OCI-LY1 (cell line): ENCODE measurements at regions not wholly inside any gene's neighbourhood (a gene's known extent, or its start where the extent isn't known, plus 50 kb on each side); places are given as distances from the start of the nearest gene placed in this dataset.

Source experiments
- H2AFZ ChIP-seq: fragments of 200-600 bp; sonication (generic), shearing (Covaris generic); 2 replicates; pipeline ENCODE4 v1.6.0; 2014; ENCODE audit warnings: antibody characterized with exemption, mild to moderate bottlenecking, low read length
- H3F3A ChIP-seq: fragments of 200-600 bp; sonication (generic), shearing (Covaris generic); 2 replicates; pipeline ENCODE4 v1.6.0; 2014; ENCODE audit warnings: mild to moderate bottlenecking, antibody characterized with exemption, low read length, moderate library complexity; ENCODE audit not compliant: insufficient read depth
- H3K27ac ChIP-seq: fragments of 200-600 bp; sonication (generic); 2 replicates; pipeline ENCODE4 v1.5.1; 2014; ENCODE audit warnings: low read length, mixed run types, mild to moderate bottlenecking, low read depth; ENCODE audit not compliant: poor library complexity, severe bottlenecking
- H3K27me3 ChIP-seq: fragments of 200-600 bp; sonication (generic); 2 replicates; pipeline ENCODE4 v1.6.0; 2014; ENCODE audit warnings: antibody characterized with exemption, mild to moderate bottlenecking, low read length, moderate library complexity; ENCODE audit not compliant: insufficient read depth
- H3K36me3 ChIP-seq: fragments of 200-600 bp; sonication (generic); 2 replicates; pipeline ENCODE4 v1.6.1; 2014; ENCODE audit warnings: mild to moderate bottlenecking, antibody characterized with exemption, low read length, moderate library complexity, mixed read lengths; ENCODE audit not compliant: insufficient read depth
- H3K4me1 ChIP-seq: fragments of 200-600 bp; sonication (generic); 2 replicates; pipeline ENCODE4 v1.5.1; 2014; ENCODE audit warnings: mild to moderate bottlenecking, low read length, moderate library complexity; ENCODE audit not compliant: insufficient read depth, severe bottlenecking
- H3K4me2 ChIP-seq: fragments of 200-600 bp; sonication (generic), shearing (Covaris generic); 2 replicates; pipeline ENCODE4 v1.6.1; 2014; ENCODE audit warnings: low read length
- H3K4me3 ChIP-seq: fragments of 200-600 bp; sonication (generic); 2 replicates; pipeline ENCODE4 v1.5.1; 2014; ENCODE audit warnings: low read length, low read depth, mild to moderate bottlenecking, mixed read lengths; ENCODE audit not compliant: poor library complexity, severe bottlenecking
- H3K79me2 ChIP-seq: fragments of 200-600 bp; shearing (Covaris generic); 2 replicates; pipeline ENCODE4 v1.6.1; 2016; ENCODE audit warnings: mixed run types, low read length, mixed read lengths; ENCODE audit not compliant: insufficient read depth
- H3K9ac ChIP-seq: fragments of 200-600 bp; sonication (generic), shearing (Covaris generic); 2 replicates; pipeline ENCODE4 v1.6.1; 2014; ENCODE audit warnings: mild to moderate bottlenecking, low read length, mixed read lengths
- H3K9me2 ChIP-seq: fragments of 200-600 bp; sonication (generic), shearing (Covaris generic); 2 replicates; pipeline ENCODE4 v1.6.1; 2014; ENCODE audit warnings: low read depth, mild to moderate bottlenecking, low read length, mixed read lengths
- H3K9me3 ChIP-seq: fragments of 200-600 bp; shearing (Covaris generic); 2 replicates; pipeline ENCODE4 v1.6.1; 2014; ENCODE audit warnings: low read length, mixed read lengths
- H4K20me1 ChIP-seq: fragments of 200-600 bp; sonication (generic), shearing (Covaris generic); 2 replicates; pipeline ENCODE4 v1.6.0; 2016; ENCODE audit warnings: mild to moderate bottlenecking, low read length; ENCODE audit not compliant: insufficient read depth
- EZH2 ChIP-seq: fragments of 200-600 bp; sonication (generic), shearing (Covaris generic); IDR thresholded peaks from 2 replicates; pipeline ENCODE4 v1.8.0; 2017; ENCODE audit warnings: borderline replicate concordance, mixed run types, mild to moderate bottlenecking, antibody characterized with exemption, low read length, moderate library complexity, mixed read lengths
- TF ChIP-seq, protein P1 (sequence below): fragments of 200-600 bp; sonication (generic), shearing (Covaris generic); IDR thresholded peaks from 2 replicates; pipeline ENCODE4 v1.5.1; 2017; ENCODE audit warnings: mild to moderate bottlenecking, antibody characterized with exemption, low read length, moderate library complexity, mixed read lengths

DNA sequence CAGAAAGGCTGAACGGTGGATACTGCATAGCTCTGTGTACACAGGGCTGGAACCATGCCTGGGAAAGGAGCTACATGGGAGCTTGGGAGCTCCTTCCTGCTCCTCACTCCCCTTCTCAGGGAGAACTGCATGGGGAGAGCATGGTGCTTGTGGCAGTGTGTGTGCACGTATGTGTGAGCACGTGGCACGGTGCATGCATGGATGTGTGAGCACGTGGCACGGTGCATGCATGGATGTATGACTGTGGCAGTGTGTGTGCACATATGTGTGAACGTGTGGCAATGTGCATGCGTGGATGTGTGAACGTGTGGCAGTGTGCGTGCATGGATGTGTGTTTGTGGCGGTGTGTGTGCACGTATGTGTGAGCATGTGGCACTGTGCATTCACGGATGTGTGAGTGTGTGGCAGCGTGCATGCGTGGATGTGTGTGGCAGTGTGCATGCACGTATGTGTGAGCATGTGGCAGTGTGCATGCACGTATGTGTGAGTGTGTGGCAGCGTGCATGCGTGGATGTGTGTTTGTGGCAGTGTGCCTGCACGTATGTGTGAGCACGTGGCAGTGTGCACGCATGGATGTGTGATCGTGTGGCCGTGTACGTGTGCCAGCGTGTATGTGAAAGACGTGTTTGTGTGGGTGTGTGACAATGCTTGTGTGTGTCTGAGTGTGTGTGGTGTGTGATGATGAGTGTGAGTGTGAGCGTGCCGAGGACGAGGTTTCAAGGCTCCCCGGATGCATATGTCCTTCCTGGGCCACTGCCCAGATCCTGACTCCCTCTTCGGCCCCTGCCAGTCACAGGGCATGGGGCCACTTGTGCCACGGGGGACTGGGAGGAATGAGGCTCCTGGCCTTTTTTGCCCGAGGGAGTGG is 52.4 kb upstream of the JPH3 start:
- H3K27ac ChIP-seq: no peak overlapping the region
- no peaks in the 10 kb centered on the region for H4K20me1 ChIP-seq
- no peaks in the 10 kb centered on the region for H3K79me2 ChIP-seq
- peaks cover 26% of the 10 kb centered on the region; the same call in 1 of the 2 replicates for H3K27me3 ChIP-seq
- no peak overlapping the region for H2AFZ ChIP-seq
- no peak overlapping the region for H3K4me3 ChIP-seq
- no peaks in the 10 kb centered on the region for H3F3A ChIP-seq
- H3K4me2 ChIP-seq: no peak overlapping the region
- H3K36me3 ChIP-seq: no peaks in the 10 kb centered on the region; the same call in 1 of the 2 replicates
- H3K9me2 ChIP-seq: no peaks in the 10 kb centered on the region
- no peak overlapping the region for H3K9ac ChIP-seq
- TF ChIP-seq EZH2: no peak
- TF ChIP-seq, protein P1, sequence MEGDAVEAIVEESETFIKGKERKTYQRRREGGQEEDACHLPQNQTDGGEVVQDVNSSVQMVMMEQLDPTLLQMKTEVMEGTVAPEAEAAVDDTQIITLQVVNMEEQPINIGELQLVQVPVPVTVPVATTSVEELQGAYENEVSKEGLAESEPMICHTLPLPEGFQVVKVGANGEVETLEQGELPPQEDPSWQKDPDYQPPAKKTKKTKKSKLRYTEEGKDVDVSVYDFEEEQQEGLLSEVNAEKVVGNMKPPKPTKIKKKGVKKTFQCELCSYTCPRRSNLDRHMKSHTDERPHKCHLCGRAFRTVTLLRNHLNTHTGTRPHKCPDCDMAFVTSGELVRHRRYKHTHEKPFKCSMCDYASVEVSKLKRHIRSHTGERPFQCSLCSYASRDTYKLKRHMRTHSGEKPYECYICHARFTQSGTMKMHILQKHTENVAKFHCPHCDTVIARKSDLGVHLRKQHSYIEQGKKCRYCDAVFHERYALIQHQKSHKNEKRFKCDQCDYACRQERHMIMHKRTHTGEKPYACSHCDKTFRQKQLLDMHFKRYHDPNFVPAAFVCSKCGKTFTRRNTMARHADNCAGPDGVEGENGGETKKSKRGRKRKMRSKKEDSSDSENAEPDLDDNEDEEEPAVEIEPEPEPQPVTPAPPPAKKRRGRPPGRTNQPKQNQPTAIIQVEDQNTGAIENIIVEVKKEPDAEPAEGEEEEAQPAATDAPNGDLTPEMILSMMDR: no peak
- no peaks in the 10 kb centered on the region for H3K4me1 ChIP-seq
- no peaks in the 10 kb centered on the region for H3K9me3 ChIP-seq

DNA sequence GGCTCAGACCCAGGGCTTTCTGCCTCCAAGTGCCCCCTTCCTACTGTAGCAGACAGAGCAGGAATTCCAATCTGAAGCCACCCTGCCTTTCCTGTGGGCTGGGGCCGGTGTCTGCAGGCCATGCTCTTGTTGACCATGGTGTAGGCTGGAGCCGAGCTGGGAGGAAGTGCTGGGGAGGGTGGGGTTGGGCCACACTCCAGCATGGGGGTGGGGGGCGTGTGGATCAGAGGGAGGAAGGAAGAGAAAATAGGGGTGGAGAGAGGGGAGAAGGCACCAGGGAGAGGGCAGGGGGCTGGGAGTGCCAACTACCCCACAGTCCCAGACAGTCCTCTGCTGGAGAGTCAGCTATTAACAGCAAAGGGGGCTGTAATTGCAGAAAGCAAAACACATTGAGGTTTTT is 54.3 kb upstream of the JPH3 start:
- TF ChIP-seq, protein P1: no peak
- TF ChIP-seq EZH2: no peak

DNA sequence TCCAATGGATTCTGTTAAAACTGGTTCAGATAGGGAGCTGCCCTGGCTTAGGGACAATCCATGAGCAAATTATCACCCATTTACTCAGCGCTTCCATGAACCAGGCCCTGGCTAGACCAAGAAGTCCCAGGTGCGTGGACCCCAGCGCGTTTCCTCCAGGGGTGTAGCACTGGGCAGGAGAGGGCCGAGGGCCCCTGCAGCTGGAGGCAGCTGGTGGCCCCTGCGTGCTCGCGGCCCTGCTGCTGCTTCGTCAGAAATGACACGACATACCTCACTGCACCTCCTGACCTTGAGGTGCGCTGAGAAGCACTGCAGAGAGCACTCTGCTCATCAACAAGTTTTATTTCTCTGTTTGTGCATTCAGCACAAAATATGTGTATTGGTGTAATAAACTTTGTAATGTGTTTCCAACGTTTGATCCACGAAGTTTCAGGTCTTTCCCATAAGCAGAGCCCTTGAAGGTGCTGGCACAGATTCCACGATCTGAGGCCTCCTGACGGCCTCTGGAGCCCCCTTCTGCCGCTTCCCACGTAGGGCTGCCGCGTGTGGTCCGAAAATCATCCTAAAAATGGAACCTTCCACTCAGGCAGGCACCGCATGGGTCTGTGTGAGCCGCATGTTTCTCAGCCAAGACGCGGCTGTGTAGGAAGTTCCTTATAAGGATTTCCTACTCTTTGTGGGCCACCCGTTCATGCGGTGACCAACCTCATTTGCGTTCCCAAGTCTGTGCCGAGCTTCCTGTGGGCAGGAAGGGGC is 50.8 kb upstream of the ZCCHC14 start:
- Histone ChIP-seq H3K9ac (no peak overlapping the region), H3K36me3 (no peaks in the 10 kb centered on the region; the same call in 1 of the 2 replicates), H3K9me2 (no peaks in the 10 kb centered on the region), H3F3A (no peaks in the 10 kb centered on the region), H2AFZ (no peak overlapping the region), H3K4me3 (no peak overlapping the region), H3K27me3 (peaks cover 20% of the 10 kb centered on the region; the same call in 1 of the 2 replicates), H3K79me2 (no peaks in the 10 kb centered on the region), H3K4me1 (peaks cover 7% of the 10 kb centered on the region), H3K4me2 (no peak overlapping the region), H4K20me1 (no peaks in the 10 kb centered on the region), H3K9me3 (no peaks in the 10 kb centered on the region), H3K27ac (no peak overlapping the region)
- TF ChIP-seq, protein P1: no peak
- no peak for TF ChIP-seq EZH2

More for the DNA sequence above, 54.3 kb upstream of the JPH3 start:
- Histone ChIP-seq H3F3A (no peaks in the 10 kb centered on the region), H3K27ac (no peak overlapping the region), H3K9ac (no peak overlapping the region), H3K79me2 (no peaks in the 10 kb centered on the region), H3K27me3 (peaks cover 20% of the 10 kb centered on the region; the same call in 1 of the 2 replicates), H3K9me3 (no peaks in the 10 kb centered on the region), H3K4me3 (no peak overlapping the region), H2AFZ (no peak overlapping the region), H3K4me1 (peaks cover 7% of the 10 kb centered on the region), H3K9me2 (no peaks in the 10 kb centered on the region), H3K36me3 (no peaks in the 10 kb centered on the region; the same call in 1 of the 2 replicates), H4K20me1 (no peaks in the 10 kb centered on the region), H3K4me2 (no peak overlapping the region)
